IMR-90 (cell line): ENCODE measurements at regions not wholly inside any gene's neighbourhood (a gene's known extent, or its start where the extent isn't known, plus 50 kb on each side); places are given as distances from the start of the nearest gene placed in this dataset.

Experiments
- CEBPB ChIP-seq: IDR thresholded peaks from 2 replicates; pipeline ENCODE4 v1.6.1; 2012; ENCODE audit warnings: low read depth, low read length, improper control_type of control experiment
- CTCF ChIP-seq: conservative IDR thresholded peaks from 2 replicates; pipeline ENCODE4 v1.5.1; 2012; ENCODE audit warnings: mild to moderate bottlenecking, low read depth, low read length, improper control_type of control experiment
- ELK1 ChIP-seq: fragments of 150-350 bp; IDR thresholded peaks from 2 replicates; pipeline ENCODE4 v1.6.1; 2016; ENCODE audit warnings: low read depth, mild to moderate bottlenecking, low read length, moderate library complexity, borderline replicate concordance
- FOS ChIP-seq: fragments of 150-350 bp; IDR thresholded peaks from 2 replicates; pipeline ENCODE4 v1.6.1; 2016; ENCODE audit warnings: low read depth, low read length
- MAFK ChIP-seq: IDR thresholded peaks from 2 replicates; pipeline ENCODE4 v1.6.1; 2012; ENCODE audit warnings: low read depth, low read length, improper control_type of control experiment
- MAZ ChIP-seq: IDR thresholded peaks from 2 replicates; pipeline ENCODE4 v1.6.1; 2012; ENCODE audit warnings: low read depth, mild to moderate bottlenecking, low read length, improper control_type of control experiment, moderate library complexity, borderline replicate concordance
- MXI1 ChIP-seq: IDR thresholded peaks from 2 replicates; pipeline ENCODE4 v1.6.1; 2012; ENCODE audit warnings: low read depth, mild to moderate bottlenecking, low read length, moderate library complexity, borderline replicate concordance
- NFE2L2 ChIP-seq: fragments of 150-350 bp; IDR thresholded peaks from 2 replicates; pipeline ENCODE4 v1.6.1; 2016; ENCODE audit warnings: low read depth, mild to moderate bottlenecking, low read length
- POLR2A ChIP-seq: IDR thresholded peaks from 2 replicates; pipeline ENCODE4 v1.6.1; 2012; ENCODE audit warnings: mild to moderate bottlenecking, low read depth, low read length
- RAD21 ChIP-seq: IDR thresholded peaks from 2 replicates; pipeline ENCODE4 v1.6.1; 2012; ENCODE audit warnings: low read length, improper control_type of control experiment
- RCOR1 ChIP-seq: IDR thresholded peaks from 2 replicates; pipeline ENCODE4 v1.6.1; 2012; ENCODE audit warnings: mild to moderate bottlenecking, low read length, improper control_type of control experiment; ENCODE audit not compliant: insufficient replicate concordance
- RFX5 ChIP-seq: IDR thresholded peaks from 2 replicates; pipeline ENCODE4 v1.8.0; 2012; ENCODE audit warnings: low read depth, mild to moderate bottlenecking, low read length, moderate library complexity
- SMC3 ChIP-seq: fragments of 150-350 bp; IDR thresholded peaks from 2 replicates; pipeline ENCODE4 v1.6.1; 2016; ENCODE audit warnings: low read depth, mild to moderate bottlenecking, antibody characterized with exemption, low read length, moderate library complexity
- TF ChIP-seq, protein P1 (sequence below): fragments of 150-350 bp; IDR thresholded peaks from 2 replicates; pipeline ENCODE4 v1.6.1; 2017; ENCODE audit warnings: mild to moderate bottlenecking, antibody characterized with exemption, low read length, low read depth

GRCh38 chr5:126066836-126067235, 356.4 kb upstream of the GRAMD2B start:
- no peak for TF ChIP-seq CTCF
- no peak for TF ChIP-seq POLR2A
- TF ChIP-seq FOS, result no peak
- no peak for TF ChIP-seq ELK1
- TF ChIP-seq SMC3, result no peak
- no peak for TF ChIP-seq RAD21
- TF ChIP-seq RCOR1, result no peak
- TF ChIP-seq NFE2L2, result no peak
- no peak for TF ChIP-seq MAFK
- no peak for TF ChIP-seq RFX5
- TF ChIP-seq MXI1, result no peak
- no peak for TF ChIP-seq CEBPB
- TF ChIP-seq, protein P1, sequence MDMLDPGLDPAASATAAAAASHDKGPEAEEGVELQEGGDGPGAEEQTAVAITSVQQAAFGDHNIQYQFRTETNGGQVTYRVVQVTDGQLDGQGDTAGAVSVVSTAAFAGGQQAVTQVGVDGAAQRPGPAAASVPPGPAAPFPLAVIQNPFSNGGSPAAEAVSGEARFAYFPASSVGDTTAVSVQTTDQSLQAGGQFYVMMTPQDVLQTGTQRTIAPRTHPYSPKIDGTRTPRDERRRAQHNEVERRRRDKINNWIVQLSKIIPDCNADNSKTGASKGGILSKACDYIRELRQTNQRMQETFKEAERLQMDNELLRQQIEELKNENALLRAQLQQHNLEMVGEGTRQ, result no peak
- TF ChIP-seq MAZ, result no peak
